Lower lobe of right lung (tissue), 2 donors: ENCODE measurements at regions not wholly inside any gene's neighbourhood (a gene's known extent, or its start where the extent isn't known, plus 50 kb on each side); places are given as distances from the start of the nearest gene placed in this dataset.

Experiments used
- ATAC-seq, 2 donors: fragments of 200-7000 bp; cut with Tn5 transposase; one replicate each; pipeline ENCODE4 v1.9.1; 2020 to 2022; ENCODE audit warnings: mild to moderate bottlenecking in 2 of 2, moderate library complexity in 2 of 2
- DNase-seq: peaks from one replicate; pipeline ENCODE4 v3.0.0-alpha.2; 2020
- H3K27ac ChIP-seq: fragments of 200-600 bp; one replicate; pipeline ENCODE4 v1.8.0; 2022
- H3K27me3 ChIP-seq: fragments of 200-600 bp; one replicate; pipeline ENCODE4 v1.8.0; 2022; ENCODE audit warnings: low read depth
- H3K36me3 ChIP-seq: fragments of 200-600 bp; one replicate; pipeline ENCODE4 v1.8.0; 2022; ENCODE audit warnings: mild to moderate bottlenecking
- H3K4me1 ChIP-seq: fragments of 200-600 bp; one replicate; pipeline ENCODE4 v1.8.0; 2022
- H3K4me3 ChIP-seq: fragments of 200-600 bp; one replicate; pipeline ENCODE4 v1.8.0; 2022; ENCODE audit warnings: mild to moderate bottlenecking
- H3K9me3 ChIP-seq: fragments of 200-600 bp; one replicate; pipeline ENCODE4 v1.8.0; 2022
- intact Hi-C: fragments of 100-400 bp; cut with DNase I; formaldehyde crosslinking; loops from one replicate; pipeline ENCODE4 v1.11.0; 2022
- TF ChIP-seq, protein P1 (sequence below): fragments of 200-600 bp; IDR thresholded peaks from one replicate; pipeline ENCODE4 v1.8.0; 2022; ENCODE audit warnings: antibody characterized with exemption, mild to moderate bottlenecking
- donor health status: DM: no; HTN: yes; CAD: no; lungs with severe emphysema.

- DNase-seq, result no peak
- H3K4me3 ChIP-seq, result no peak overlapping the region
Observed at GRCh38 chr10:69729326-69730048, 72.2 kb upstream of the COL13A1 start.

DNA sequence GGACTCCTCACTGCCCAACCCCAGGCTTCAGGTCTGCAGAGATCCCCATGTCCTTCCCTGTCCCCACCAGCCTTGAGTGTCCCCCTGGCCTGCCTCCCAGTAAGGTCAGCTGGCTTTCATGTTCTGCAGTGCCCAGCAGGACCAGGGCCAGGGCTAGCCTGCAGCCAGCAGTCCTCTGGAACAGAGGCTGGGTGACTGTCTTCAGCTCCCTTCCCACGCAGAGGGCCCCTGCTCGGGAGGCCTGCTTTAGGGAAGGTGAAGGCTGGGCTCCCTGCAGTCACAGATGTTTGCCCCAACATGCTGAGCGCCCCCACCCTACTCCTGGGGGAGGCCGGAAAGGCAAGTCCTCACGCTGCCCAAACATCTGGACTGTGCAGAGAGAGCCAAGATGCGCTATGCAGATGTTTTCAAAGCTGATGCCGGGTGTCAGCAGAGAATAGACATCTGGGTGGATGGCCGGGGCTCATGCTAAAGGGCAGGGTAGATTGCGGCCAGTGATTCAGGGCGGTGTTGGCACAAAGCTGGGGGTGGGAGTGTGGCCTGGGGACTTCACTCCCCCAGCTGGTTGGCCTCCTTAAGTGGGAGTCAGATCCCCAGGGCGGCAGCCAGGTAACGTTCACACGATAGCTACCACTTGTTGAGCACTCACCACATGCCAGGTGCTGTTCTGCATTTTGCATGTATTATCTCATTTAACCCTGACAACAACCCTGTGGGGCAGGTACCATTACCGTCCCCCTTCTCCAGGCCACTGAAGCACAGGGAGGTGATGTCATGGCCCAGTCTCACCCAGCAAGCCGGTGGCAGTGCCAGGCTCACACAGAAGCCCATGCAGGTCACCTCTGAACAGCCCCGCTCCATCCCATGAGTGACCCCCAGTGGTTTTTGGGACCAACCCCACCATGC lies 71.2 kb upstream of the COL13A1 start:
- ATAC-seq (peak; percentile 44 to 48), DNase-seq (no peak)
- Histone ChIP-seq H3K27me3 (no peaks in the 10 kb centered on the region), H3K36me3 (no peaks in the 10 kb centered on the region), H3K4me1 (peaks cover 7% of the 10 kb centered on the region), H3K4me3 (no peak overlapping the region), H3K27ac (no peak overlapping the region), H3K9me3 (no peaks in the 10 kb centered on the region)
- TF ChIP-seq, protein P1, sequence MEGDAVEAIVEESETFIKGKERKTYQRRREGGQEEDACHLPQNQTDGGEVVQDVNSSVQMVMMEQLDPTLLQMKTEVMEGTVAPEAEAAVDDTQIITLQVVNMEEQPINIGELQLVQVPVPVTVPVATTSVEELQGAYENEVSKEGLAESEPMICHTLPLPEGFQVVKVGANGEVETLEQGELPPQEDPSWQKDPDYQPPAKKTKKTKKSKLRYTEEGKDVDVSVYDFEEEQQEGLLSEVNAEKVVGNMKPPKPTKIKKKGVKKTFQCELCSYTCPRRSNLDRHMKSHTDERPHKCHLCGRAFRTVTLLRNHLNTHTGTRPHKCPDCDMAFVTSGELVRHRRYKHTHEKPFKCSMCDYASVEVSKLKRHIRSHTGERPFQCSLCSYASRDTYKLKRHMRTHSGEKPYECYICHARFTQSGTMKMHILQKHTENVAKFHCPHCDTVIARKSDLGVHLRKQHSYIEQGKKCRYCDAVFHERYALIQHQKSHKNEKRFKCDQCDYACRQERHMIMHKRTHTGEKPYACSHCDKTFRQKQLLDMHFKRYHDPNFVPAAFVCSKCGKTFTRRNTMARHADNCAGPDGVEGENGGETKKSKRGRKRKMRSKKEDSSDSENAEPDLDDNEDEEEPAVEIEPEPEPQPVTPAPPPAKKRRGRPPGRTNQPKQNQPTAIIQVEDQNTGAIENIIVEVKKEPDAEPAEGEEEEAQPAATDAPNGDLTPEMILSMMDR, result no peak
- intact Hi-C loops, result no loop called here

More at GRCh38 chr10:69729326-69730048, 72.2 kb upstream of the COL13A1 start:
- no peaks in the 10 kb centered on the region for H3K27me3 ChIP-seq
- no peaks in the 10 kb centered on the region for H3K9me3 ChIP-seq
- ATAC-seq, result no peak
- H3K4me1 ChIP-seq, result peaks cover 7% of the 10 kb centered on the region
- H3K27ac ChIP-seq, result peak overlapping the region; percentile 11
- intact Hi-C loops, result no loop called here
- TF ChIP-seq, protein P1, result no peak
- H3K36me3 ChIP-seq, result no peaks in the 10 kb centered on the region

DNA sequence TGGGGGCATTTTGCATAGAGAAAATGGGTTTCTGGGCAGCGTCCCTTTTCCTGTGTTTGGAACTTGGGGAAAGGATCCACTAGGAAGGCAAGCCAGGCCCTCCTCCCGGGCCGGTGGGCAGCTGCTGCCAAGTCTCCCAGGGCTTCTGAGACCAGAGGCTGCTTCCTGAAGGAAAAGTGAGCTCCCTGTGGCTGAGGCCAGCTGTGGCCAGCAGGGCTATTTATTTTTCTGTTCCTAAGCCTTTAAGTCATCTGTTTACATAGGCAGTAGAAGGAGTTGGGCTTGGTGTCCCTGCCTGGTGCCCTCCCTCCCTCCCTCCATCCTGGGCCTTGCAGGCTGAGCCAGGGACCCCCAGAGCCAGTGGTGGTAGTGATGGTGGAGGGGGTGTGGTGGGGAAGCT lies 70.5 kb upstream of the COL13A1 start:
- TF ChIP-seq, protein P1, result no peak
- intact Hi-C loops, result no loop called here
- peak overlapping the region; percentile 21 for H3K27ac ChIP-seq

GRCh38 chr10:69731698-69732097 lies 70.0 kb upstream of the COL13A1 start:
- H3K9me3 ChIP-seq, result no peaks in the 10 kb centered on the region
- ATAC-seq (no peak), DNase-seq (no peak)
- no peak overlapping the region for H3K4me3 ChIP-seq
- H3K4me1 ChIP-seq, result peaks cover 7% of the 10 kb centered on the region
- TF ChIP-seq, protein P1, result no peak
- H3K27me3 ChIP-seq, result no peaks in the 10 kb centered on the region
- H3K27ac ChIP-seq, result peak overlapping the region; percentile 21
- intact Hi-C loops, result no loop called here
- no peaks in the 10 kb centered on the region for H3K36me3 ChIP-seq

More for the DNA sequence above, 70.5 kb upstream of the COL13A1 start:
- Histone ChIP-seq H3K27me3 (no peaks in the 10 kb centered on the region), H3K4me1 (peaks cover 7% of the 10 kb centered on the region), H3K9me3 (no peaks in the 10 kb centered on the region), H3K4me3 (no peak overlapping the region), H3K36me3 (no peaks in the 10 kb centered on the region)
- peak; percentile 18 to 31 for ATAC-seq
- no peak for DNase-seq

DNA sequence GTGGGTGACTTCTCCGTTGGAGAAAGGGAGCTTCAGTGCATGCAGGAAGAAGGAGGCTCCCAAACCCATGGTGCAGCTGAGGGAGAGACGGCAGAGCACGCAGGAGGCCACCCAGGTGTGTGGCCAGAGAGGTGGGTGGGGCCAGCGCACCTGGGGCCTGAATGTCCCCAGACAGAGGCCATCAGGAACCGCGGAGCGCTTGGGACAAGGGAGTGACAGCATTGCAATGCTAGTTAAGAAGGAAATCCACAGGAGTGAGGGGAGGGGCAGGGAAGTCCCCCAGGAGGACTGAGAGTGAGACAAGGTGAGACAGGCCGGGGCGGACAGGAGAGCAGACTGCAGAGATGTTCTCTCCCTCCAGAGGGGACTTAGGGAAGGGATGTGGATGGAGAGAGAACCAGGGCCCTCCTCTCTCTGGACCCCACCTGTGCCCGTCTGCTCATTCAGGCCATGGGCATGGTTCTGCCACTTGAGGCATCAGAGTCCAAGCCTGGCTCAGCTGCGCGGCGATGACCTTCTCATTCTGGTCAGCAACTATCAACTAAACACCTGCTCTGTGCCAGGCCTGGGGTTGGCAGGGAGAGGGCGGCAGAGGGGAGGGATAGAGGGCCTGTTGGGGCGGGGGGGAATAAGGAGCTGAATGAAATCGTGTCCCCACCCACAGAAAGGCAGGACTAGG lies 69.4 kb upstream of the COL13A1 start:
- H3K9me3 ChIP-seq, result no peaks in the 10 kb centered on the region
- H3K4me1 ChIP-seq, result peaks cover 7% of the 10 kb centered on the region
- H3K27ac ChIP-seq, result peak overlapping the region; percentile 21
- intact Hi-C loops, result no loop called here
- TF ChIP-seq, protein P1, result no peak
- H3K4me3 ChIP-seq, result no peak overlapping the region
- ATAC-seq (no peak), DNase-seq (no peak)
- no peaks in the 10 kb centered on the region for H3K27me3 ChIP-seq
- no peaks in the 10 kb centered on the region for H3K36me3 ChIP-seq
